ENCODE measurements at regions not wholly inside any gene's neighbourhood (a gene's known extent, or its start where the extent isn't known, plus 50 kb on each side); places are given as distances from the start of the nearest gene placed in this dataset.

- TF ChIP-seq CTCF (IDR thresholded peaks at IDR 0.05; ENCODE audit: insufficient read depth, low read depth, low read length, missing control alignments): no peak
- no peak overlapping the region for H3K4me3 ChIP-seq (ENCODE audit: low read length)
- DNase-seq (ENCODE audit: low read depth): no peak
Observed at GRCh38 chr1:208763971-208764370, 519.8 kb upstream of the PLXNA2 start.

DNA sequence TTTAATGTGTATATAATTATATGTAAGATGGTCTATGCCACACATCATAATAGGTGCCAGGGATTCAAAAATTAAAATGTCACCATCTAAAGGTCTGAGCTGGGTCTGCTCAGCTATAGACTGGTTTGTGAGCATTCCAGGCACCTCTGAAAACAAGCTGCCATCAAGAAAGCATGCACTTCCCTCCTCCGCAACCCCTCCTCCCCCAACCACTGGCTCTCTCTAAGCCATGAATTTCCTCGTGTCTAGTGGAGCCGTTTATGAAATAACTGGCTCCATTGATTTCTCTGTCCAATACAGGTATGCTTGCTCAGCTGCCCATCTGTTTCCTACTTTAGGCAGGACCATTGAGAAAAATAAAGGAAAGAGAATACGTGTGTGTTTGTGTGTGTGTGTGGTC, 522.6 kb upstream of the PLXNA2 start:
- no peak for DNase-seq (ENCODE audit: low read depth)
- no peak overlapping the region for H3K4me3 ChIP-seq (ENCODE audit: low read length)
- TF ChIP-seq CTCF (IDR thresholded peaks at IDR 0.05; ENCODE audit: insufficient read depth, low read depth, low read length, missing control alignments): no peak

GRCh38 chr1:208767816-208768215, 523.6 kb upstream of the PLXNA2 start:
- no peak overlapping the region for H3K4me3 ChIP-seq (ENCODE audit: low read length)
- DNase-seq (ENCODE audit: low read depth): no peak
- no peak for TF ChIP-seq CTCF (IDR thresholded peaks at IDR 0.05; ENCODE audit: insufficient read depth, low read depth, low read length, missing control alignments)

DNA sequence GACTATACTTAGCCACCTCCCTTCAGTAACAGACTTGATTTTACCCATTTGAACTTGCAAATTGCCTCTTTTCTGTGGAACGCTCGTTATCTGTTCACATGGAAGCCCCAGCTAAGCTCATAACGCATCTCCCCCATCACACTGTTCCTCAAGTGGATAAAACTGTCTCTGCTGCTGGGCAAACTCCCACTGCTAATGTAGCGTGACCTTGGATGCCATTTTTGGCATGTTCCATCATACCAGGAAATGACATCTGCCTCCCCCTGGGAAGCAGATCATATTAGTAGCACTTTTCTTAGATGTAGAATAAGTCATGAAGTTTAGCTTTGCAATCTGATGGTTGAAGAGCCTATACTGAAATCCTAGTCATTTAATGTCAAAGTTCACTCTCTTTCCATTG, 528.7 kb upstream of the PLXNA2 start:
- TF ChIP-seq CTCF (IDR thresholded peaks at IDR 0.05; ENCODE audit: insufficient read depth, low read depth, low read length, missing control alignments): no peak
- no peak overlapping the region for H3K4me3 ChIP-seq (ENCODE audit: low read length)
- DNase-seq (ENCODE audit: low read depth): no peak

- no peak for DNase-seq (ENCODE audit: low read depth)
Observed at GRCh38 chr1:208775841-208776240, 531.7 kb upstream of the PLXNA2 start.

DNA sequence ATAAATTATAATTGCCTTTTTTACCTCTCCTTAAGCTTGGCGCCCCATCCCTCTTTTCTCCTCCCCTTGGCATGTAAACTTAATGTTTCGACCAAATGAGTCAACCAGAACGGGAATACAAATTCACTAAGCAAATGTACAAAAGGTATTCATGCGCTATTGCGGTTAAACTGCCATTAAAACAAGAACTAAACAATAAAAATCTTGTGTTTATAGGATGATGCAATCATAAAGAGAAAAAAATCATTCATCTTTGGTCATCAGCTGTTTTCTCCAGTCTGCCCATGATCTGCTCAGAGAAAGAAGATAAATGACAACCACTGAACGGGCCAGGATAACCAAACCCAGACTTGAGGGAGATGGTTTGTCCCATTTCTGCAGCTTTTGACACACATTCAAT, 534.2 kb upstream of the PLXNA2 start:
- no peak for TF ChIP-seq CTCF (IDR thresholded peaks at IDR 0.05; ENCODE audit: insufficient read depth, low read depth, low read length, missing control alignments)

More at GRCh38 chr1:208775841-208776240, 531.7 kb upstream of the PLXNA2 start:
- H3K4me3 ChIP-seq (ENCODE audit: low read length): no peak overlapping the region
- TF ChIP-seq CTCF (IDR thresholded peaks at IDR 0.05; ENCODE audit: insufficient read depth, low read depth, low read length, missing control alignments): no peak

GRCh38 chr1:208781391-208782045, 537.3 kb upstream of the PLXNA2 start:
- DNase-seq (ENCODE audit: low read depth): no peak
- H3K4me3 ChIP-seq (ENCODE audit: low read length): no peak overlapping the region
- TF ChIP-seq CTCF (IDR thresholded peaks at IDR 0.05; ENCODE audit: insufficient read depth, low read depth, low read length, missing control alignments): no peak

More for the DNA sequence above, 534.2 kb upstream of the PLXNA2 start:
- no peak for DNase-seq (ENCODE audit: low read depth)
- no peak overlapping the region for H3K4me3 ChIP-seq (ENCODE audit: low read length)
